Activated T-cell treated with anti-CD3 and anti-CD28 coated beads for 24 hours (primary cell): ENCODE measurements at regions not wholly inside any gene's neighbourhood (a gene's known extent, or its start where the extent isn't known, plus 50 kb on each side); places are given as distances from the start of the nearest gene placed in this dataset.

Source experiments
- DNase-seq: peaks from one replicate; pipeline ENCODE4 v3.0.0-alpha.2; 2020; ENCODE audit warnings: low read depth

- no peak for DNase-seq
Measured at GRCh38 chr20:48571949-48572847, 255.6 kb downstream of the PREX1 start.

- DNase-seq = no peak
Measured at GRCh38 chr20:48569679-48570078, 258.1 kb downstream of the PREX1 start.

GRCh38 chr20:48568520-48568919 lies 259.3 kb downstream of the PREX1 start:
- no peak for DNase-seq

GRCh38 chr20:48567145-48567544 lies 260.7 kb downstream of the PREX1 start:
- no peak for DNase-seq

GRCh38 chr20:48564982-48565539 lies 262.7 kb downstream of the PREX1 start:
- DNase-seq = no peak

GRCh38 chr20:48563191-48563870 lies 264.5 kb downstream of the PREX1 start:
- no peak for DNase-seq

GRCh38 chr20:48562586-48563116 lies 265.1 kb downstream of the PREX1 start:
- DNase-seq = no peak

GRCh38 chr20:48558906-48559305 lies 268.9 kb downstream of the PREX1 start:
- no peak for DNase-seq

GRCh38 chr20:48557380-48557779 lies 270.4 kb downstream of the PREX1 start:
- no peak for DNase-seq

- no peak for DNase-seq
Measured at GRCh38 chr20:48556956-48557355, 270.8 kb downstream of the PREX1 start.

GRCh38 chr20:48552550-48552949 lies 275.2 kb downstream of the PREX1 start:
- DNase-seq = no peak

- no peak for DNase-seq
Measured at GRCh38 chr20:48550814-48551213, 277.0 kb downstream of the PREX1 start.

GRCh38 chr20:48547664-48548063 lies 280.1 kb downstream of the PREX1 start:
- no peak for DNase-seq

GRCh38 chr20:48544402-48545339 lies 283.1 kb downstream of the PREX1 start:
- no peak for DNase-seq

- DNase-seq = no peak
Measured at GRCh38 chr20:48541581-48542071, 286.2 kb downstream of the PREX1 start.

GRCh38 chr20:48538856-48539255 lies 288.9 kb downstream of the PREX1 start:
- no peak for DNase-seq

GRCh38 chr20:48538058-48538825 lies 289.6 kb downstream of the PREX1 start:
- DNase-seq = no peak

- DNase-seq = no peak
Measured at GRCh38 chr20:48536206-48536605, 291.6 kb downstream of the PREX1 start.

GRCh38 chr20:48535556-48535955 lies 292.2 kb downstream of the PREX1 start:
- no peak for DNase-seq

GRCh38 chr20:48532028-48532427 lies 295.8 kb downstream of the PREX1 start:
- no peak for DNase-seq

GRCh38 chr20:48531505-48531904 lies 296.3 kb downstream of the PREX1 start:
- DNase-seq = no peak
